GM19463 (cell line): ENCODE measurements at regions not wholly inside any gene's neighbourhood (a gene's known extent, or its start where the extent isn't known, plus 50 kb on each side); places are given as distances from the start of the nearest gene placed in this dataset.
"Not testable (repeated sequence)": the region's sequence is repeated elsewhere in the genome, so short reads cannot be mapped to it uniquely, and the experiment has no call there.

ENCODE experiments used
- ATAC-seq: cut with Tn5 transposase; IDR thresholded peaks from one replicate; pipeline ENCODE4 v1.9.1; 2021; ENCODE audit warnings: mild to moderate bottlenecking, moderate library complexity; ENCODE audit not compliant: unreplicated experiment

GRCh38 chr2:234863043-234863934 lies 88.5 kb upstream of the SH3BP4 start:
- no peak for ATAC-seq

- ATAC-seq: no peak
Measured at GRCh38 chr2:234861841-234862735, 89.7 kb upstream of the SH3BP4 start.

DNA sequence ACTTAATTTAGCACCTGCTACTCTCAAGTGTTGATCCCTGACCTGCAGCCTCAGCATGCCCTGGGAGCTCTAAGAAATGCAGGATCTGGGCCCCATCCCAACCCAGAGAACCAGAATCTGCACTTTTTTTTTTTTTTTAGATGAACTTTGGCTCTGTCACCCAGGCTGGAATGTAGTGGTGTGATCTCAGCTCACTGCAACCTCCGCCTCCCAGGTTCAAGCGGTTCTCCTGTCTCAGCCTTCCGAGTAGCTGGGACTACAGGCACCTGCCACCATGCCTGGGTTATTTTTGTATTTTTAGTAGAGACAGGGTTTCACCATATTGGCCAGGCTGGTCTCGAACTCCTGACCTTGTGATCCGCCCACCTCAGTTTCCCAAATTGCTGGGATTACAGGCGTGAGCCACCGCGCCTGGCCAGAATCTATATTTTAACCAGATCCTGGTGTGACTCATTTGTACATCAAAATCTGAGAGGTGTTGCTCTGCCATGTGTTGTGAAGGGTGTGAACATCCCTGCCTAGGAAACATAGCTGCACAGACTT lies 92.4 kb upstream of the SH3BP4 start:
- ATAC-seq: not testable (repeated sequence)

- no peak for ATAC-seq
Measured at GRCh38 chr2:234858790-234859329, 93.0 kb upstream of the SH3BP4 start.

DNA sequence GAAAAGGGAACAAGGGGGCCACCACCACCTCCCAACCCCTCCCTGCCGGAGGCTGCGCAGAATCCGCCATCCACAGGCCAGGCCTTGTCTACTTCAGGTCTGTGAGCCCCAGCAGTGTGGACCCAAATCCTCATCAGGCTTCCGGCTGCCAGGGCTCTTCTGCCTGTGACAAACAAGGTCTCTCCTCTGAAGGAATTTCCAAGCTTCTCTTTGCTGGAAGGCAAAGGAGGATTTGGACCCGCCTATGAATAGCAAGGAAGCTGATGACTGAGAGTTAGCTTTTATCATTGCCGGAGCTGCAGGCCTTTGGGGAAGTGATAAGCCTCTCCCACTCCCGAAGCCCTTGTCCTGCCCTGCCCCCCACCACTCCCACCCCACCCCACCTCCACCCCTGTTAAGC lies 93.7 kb upstream of the SH3BP4 start:
- no peak for ATAC-seq

DNA sequence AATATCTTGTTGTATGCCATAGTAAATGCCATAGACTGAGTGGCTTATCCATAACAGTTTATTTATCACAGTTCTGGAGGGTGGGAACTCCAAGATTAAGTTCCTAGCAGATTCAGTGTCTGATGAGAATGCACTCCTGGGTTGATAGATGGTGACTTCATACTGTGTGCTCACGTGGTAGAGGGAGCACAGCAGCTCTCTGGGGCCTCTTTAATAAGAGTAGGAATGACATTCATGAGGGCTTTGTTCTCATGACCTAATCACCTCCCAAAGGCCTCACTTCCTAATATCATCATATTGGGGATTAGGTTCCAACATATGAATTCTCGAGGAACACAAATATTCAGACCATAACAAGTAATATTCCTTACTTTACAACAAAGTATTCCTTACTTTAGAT lies 98.1 kb upstream of the SH3BP4 start:
- ATAC-seq: no peak

GRCh38 chr2:234852941-234853340 lies 98.9 kb upstream of the SH3BP4 start:
- no peak for ATAC-seq

DNA sequence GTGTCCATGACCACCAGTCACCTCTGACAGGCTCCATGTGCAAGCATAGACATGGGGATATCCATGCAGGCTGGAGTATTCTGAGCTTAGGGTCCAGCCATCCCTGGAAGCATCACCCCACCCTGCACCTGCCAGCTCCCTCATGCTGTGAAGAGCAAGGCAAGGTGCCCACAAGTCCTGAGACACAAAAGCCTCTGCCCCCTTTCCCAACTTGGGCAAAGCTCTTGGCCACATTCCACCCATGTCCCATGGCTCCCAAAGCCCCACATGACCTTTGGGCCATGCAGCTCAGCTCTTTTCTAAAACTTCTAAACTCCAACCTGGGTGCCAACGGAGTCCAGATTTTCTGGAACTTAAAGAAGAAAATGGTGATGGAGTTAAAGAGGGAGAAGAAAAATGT lies 99.8 kb upstream of the SH3BP4 start:
- ATAC-seq: no peak

- no peak for ATAC-seq
Measured at GRCh38 chr2:234851451-234851850, 100.4 kb upstream of the SH3BP4 start.

DNA sequence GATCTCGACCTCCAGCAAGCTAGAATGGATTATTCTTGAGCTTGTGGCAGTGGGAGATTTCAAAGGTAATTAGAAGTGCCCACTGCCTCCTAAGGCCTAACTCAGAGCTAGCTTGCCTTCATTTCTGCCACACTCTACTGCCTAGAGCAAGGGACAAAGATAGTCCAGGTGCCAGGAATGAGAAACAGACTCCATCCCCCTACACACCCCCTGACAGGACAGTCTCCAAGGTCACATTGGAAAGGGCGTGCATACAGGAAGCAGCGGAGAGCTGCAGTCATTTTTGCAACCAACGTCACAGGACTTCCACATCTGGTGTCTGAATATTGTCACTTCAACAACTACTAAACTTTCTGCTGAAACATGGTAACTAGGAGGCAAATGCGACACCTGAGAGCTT lies 101.0 kb upstream of the SH3BP4 start:
- ATAC-seq: no peak

GRCh38 chr2:234849678-234850077 lies 102.1 kb upstream of the SH3BP4 start:
- no peak for ATAC-seq

GRCh38 chr2:234848578-234848977 lies 103.2 kb upstream of the SH3BP4 start:
- ATAC-seq: no peak

DNA sequence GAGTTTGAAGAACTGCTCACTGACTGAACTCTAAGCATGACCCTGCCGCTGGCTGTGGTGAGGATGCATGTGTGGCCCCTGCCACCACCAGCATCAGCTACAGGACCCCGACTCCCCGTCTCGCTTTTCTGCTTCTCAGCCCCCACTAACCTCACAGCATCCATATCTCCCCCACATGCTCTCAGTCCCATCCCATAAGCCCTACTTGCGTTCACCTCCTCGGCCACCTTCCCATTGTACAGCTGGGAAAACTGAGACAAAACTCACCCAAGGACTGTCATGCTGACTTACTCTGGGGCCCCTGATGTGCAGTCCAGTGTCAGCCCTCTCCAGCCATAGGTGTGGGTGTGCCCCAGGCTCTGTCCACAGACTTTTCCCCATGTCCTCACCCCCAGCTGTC lies 104.2 kb upstream of the SH3BP4 start:
- ATAC-seq: no peak

DNA sequence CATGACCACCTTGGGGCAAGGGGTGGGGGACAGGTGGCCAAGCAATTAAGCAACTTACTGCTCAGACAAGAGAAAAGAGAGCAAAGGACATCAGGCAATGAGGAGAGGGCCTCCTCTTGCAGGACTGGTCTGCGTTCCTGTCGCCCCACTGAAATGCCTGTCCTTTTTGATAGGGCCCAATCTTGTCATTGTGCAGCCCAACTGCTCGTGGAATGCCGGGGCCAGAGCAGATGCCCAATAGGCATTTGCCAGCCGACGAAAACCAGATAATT lies 104.5 kb upstream of the SH3BP4 start:
- ATAC-seq: no peak

GRCh38 chr2:234846599-234847363 lies 105.0 kb upstream of the SH3BP4 start:
- no peak for ATAC-seq

- ATAC-seq: no peak
Measured at GRCh38 chr2:234845602-234846590, 105.9 kb upstream of the SH3BP4 start.

- no peak for ATAC-seq
Measured at GRCh38 chr2:234843411-234843810, 108.4 kb upstream of the SH3BP4 start.

DNA sequence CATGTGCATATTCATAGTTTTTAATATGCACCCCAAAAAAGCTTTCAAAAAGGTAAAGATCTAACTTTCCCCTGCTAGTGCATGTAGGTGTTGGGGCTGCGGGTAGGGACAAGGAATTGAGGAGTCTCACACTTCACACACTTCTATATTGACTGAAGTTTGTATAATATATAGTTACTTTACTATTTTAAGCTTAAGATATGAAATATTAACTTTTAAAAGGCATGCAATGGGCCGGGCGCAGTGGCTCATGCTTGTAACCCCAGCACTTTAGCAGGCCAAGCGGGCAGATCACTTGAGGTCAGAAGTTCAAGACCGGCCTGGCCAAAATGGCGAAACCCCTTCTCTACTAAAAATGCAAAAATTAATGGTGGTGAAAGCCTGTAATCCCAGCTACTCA lies 109.1 kb upstream of the SH3BP4 start:
- ATAC-seq: no peak

GRCh38 chr2:234841321-234842015 lies 110.3 kb upstream of the SH3BP4 start:
- ATAC-seq: no peak
